ENCODE measurements at regions not wholly inside any gene's neighbourhood (a gene's known extent, or its start where the extent isn't known, plus 50 kb on each side); places are given as distances from the start of the nearest gene placed in this dataset.

DNA sequence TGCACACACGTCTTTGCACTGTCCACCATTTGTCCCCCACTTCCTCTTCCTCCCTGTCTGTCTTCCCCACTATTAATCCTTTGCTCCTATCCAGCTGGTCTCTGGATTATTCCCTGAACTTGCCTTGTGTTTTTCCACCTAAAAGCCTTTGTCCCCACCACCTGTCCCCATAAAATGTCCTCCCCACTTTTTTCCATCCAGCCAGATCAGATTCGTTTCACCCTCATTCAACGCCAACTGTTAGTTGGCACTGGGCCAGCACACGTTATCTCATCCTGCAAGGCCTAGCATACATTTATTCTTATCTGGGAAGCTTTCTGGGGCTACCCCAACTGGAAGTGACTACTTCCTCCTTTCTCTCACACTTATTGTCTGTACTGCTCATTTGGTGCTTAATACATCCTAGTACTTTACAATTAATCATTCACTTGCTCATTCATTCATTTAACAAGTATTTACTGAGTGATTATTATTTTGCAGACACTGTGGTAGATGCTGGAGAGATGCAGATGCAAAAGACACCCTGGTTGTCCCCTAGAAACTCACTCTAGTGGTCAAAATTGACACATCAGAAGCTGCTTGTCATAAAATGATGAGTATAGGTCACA lies 96.2 kb downstream of the RASSF10 start:
- H3K27me3 Mint-ChIP-seq (ENCODE audit: low read depth): peaks cover 2% of the 10 kb centered on the region
- no peak for TF ChIP-seq CTCF (IDR thresholded peaks at IDR 0.05; ENCODE audit: unreplicated experiment)
- H3K36me3 Mint-ChIP-seq: no peaks in the 10 kb centered on the region
- no peak overlapping the region for H3K4me3 Mint-ChIP-seq
- H3K9me3 Mint-ChIP-seq: no peaks in the 10 kb centered on the region
- DNase-seq (ENCODE audit: low spot score in 2 of 2, unreplicated experiment in 2 of 2): no peak
- H3K27ac Mint-ChIP-seq: no peak overlapping the region
- peaks cover 13% of the 10 kb centered on the region for H3K4me1 Mint-ChIP-seq

- Mint-ChIP-seq H3K4me1 (peaks cover 18% of the 10 kb centered on the region), H3K27me3 (ENCODE audit: low read depth) (peaks cover 2% of the 10 kb centered on the region), H3K27ac (no peak overlapping the region), H3K36me3 (no peaks in the 10 kb centered on the region), H3K9me3 (no peaks in the 10 kb centered on the region), H3K4me3 (no peak overlapping the region)
- no peak for TF ChIP-seq CTCF (IDR thresholded peaks at IDR 0.05; ENCODE audit: unreplicated experiment)
- no peak for DNase-seq (ENCODE audit: low spot score in 2 of 2, unreplicated experiment in 2 of 2)
Observed at GRCh38 chr11:13107544-13108044, 98.5 kb downstream of the RASSF10 start.

DNA sequence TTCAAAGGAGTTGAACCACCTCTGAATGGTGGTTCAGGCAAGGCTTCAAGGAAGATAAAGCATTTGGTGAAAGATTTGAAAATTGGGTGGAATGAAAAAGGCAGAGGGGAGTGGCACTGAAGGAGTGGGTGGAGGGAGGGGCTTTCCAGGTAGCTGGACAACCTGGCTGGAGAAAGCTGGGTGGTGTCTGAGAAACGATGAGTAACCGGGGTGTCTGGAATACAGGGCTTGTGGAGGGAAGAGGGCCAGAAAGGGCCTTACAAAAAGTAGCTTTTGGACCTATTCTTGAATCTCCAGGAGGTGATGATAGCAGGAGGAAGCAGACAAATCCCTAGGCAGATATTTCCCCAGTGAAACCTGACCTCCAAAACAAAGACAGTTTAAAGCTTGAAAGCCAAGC lies 99.3 kb downstream of the RASSF10 start:
- no peak for DNase-seq (ENCODE audit: low spot score in 2 of 2, unreplicated experiment in 2 of 2)
- TF ChIP-seq CTCF (IDR thresholded peaks at IDR 0.05; ENCODE audit: unreplicated experiment): no peak
- no peaks in the 10 kb centered on the region for H3K9me3 Mint-ChIP-seq
- H3K27ac Mint-ChIP-seq: no peak overlapping the region
- H3K4me1 Mint-ChIP-seq: peaks cover 12% of the 10 kb centered on the region
- no peak overlapping the region for H3K4me3 Mint-ChIP-seq
- no peaks in the 10 kb centered on the region for H3K36me3 Mint-ChIP-seq
- peaks cover 2% of the 10 kb centered on the region for H3K27me3 Mint-ChIP-seq (ENCODE audit: low read depth)

- H3K27me3 Mint-ChIP-seq (ENCODE audit: low read depth): peaks cover 2% of the 10 kb centered on the region
- no peak for DNase-seq (ENCODE audit: low spot score in 2 of 2, unreplicated experiment in 2 of 2)
- no peaks in the 10 kb centered on the region for H3K9me3 Mint-ChIP-seq
- H3K36me3 Mint-ChIP-seq: no peaks in the 10 kb centered on the region
- H3K4me1 Mint-ChIP-seq: peaks cover 14% of the 10 kb centered on the region
- H3K27ac Mint-ChIP-seq: no peak overlapping the region
- no peak for TF ChIP-seq CTCF (IDR thresholded peaks at IDR 0.05; ENCODE audit: unreplicated experiment)
- H3K4me3 Mint-ChIP-seq: no peak overlapping the region
Observed at GRCh38 chr11:13109616-13110015, 100.5 kb downstream of the RASSF10 start.

GRCh38 chr11:13110145-13110544 lies 101.0 kb downstream of the RASSF10 start:
- Mint-ChIP-seq H3K4me1 (peaks cover 13% of the 10 kb centered on the region), H3K27ac (no peak overlapping the region), H3K36me3 (no peaks in the 10 kb centered on the region), H3K27me3 (ENCODE audit: low read depth) (peaks cover 2% of the 10 kb centered on the region), H3K9me3 (no peaks in the 10 kb centered on the region), H3K4me3 (no peak overlapping the region)
- TF ChIP-seq CTCF (IDR thresholded peaks at IDR 0.05; ENCODE audit: unreplicated experiment): no peak
- DNase-seq (ENCODE audit: low spot score in 2 of 2, unreplicated experiment in 2 of 2): no peak

All from mesothelial cell of epicardium (in vitro differentiated cells).